Stimulated activated CD4-positive, alpha-beta T cell treated with anti-CD3 and anti-CD28 coated beads, Interleukin-4, amount 100 ng/mL, for 24 hours (primary cell): ENCODE measurements at regions not wholly inside any gene's neighbourhood (a gene's known extent, or its start where the extent isn't known, plus 50 kb on each side); places are given as distances from the start of the nearest gene placed in this dataset.

Experiments
- DNase-seq: peaks from one replicate; pipeline ENCODE4 v3.0.0-alpha.2; 2020

GRCh38 chr1:244352156-244352830 lies 99.4 kb downstream of the ADSS2 start:
- DNase-seq, result no peak

DNA sequence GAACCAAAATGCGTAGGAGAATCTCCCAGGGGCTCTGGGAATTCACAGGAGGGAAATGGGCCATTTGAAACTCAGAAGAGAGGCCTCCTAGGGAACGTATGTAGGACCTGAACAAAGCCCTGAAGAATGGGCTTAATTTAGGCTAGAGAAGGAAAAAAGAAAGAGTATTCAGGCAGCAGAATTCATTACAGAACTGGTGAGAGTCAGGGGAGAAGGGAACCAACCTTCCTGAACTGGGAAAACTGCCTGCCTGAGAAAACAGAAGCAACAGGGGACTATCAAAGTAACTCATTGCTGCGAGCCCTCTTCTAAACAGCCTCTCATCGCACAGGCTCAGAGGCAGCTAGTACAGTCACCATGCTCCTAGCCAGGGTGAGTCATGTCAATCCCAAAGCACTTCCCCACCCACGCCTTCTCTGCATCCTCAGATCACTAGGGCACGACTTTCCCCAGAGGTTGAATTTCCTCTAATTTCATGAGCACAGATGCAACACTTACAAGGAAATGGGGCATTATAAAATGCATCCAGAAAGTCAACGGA lies 98.1 kb downstream of the ADSS2 start:
- peak; percentile 7 for DNase-seq

- DNase-seq, result no peak
Observed at GRCh38 chr1:244354810-244355278, 96.9 kb downstream of the ADSS2 start.

DNA sequence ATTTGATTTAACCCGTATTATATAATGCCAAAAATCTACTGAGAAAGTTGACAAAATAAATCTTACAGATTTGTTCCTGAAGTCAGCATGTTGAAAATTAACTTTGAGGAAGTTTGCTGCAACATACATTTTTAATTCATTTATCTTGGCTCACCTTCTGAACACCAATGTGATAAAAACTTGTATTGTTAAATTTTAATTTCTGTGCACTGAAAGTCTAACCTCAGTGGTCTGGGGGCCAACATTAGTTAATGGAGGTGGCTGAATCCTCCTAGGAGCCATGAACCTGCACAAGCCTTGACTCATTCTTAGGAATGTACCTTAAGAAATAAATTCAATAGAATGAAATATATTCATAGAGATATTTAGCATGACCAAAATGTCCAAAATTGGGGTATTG lies 95.3 kb downstream of the ADSS2 start:
- DNase-seq, result no peak
